Cardiac muscle cell (in vitro differentiated cells and primary cell): ENCODE measurements at regions not wholly inside any gene's neighbourhood (a gene's known extent, or its start where the extent isn't known, plus 50 kb on each side); places are given as distances from the start of the nearest gene placed in this dataset.

Experiments
- DNase-seq, 2 donors: peaks; one replicate each; pipeline versions ENCODE4 v3.0.0 to v3.0.0-alpha.2; 2010 to 2017; ENCODE audit warnings: low read depth in 1 of 2, low spot score in 1 of 2
- H3K27ac ChIP-seq: fragments of 200-600 bp; sonication (generic); 2 replicates; pipeline ENCODE4 v1.5.1; 2016
- H3K27me3 ChIP-seq: fragments of 200-600 bp; sonication (generic); 2 replicates; pipeline ENCODE4 v1.6.0; 2016; ENCODE audit warnings: control low read depth
- H3K36me3 ChIP-seq: fragments of 200-600 bp; sonication (generic); 2 replicates; pipeline ENCODE4 v1.5.1; 2016; ENCODE audit warnings: control low read depth
- H3K4me1 ChIP-seq: fragments of 200-600 bp; sonication (generic); 2 replicates; pipeline ENCODE4 v1.8.1; 2017; ENCODE audit warnings: low read depth, mild to moderate bottlenecking, mixed run types
- H3K4me3 ChIP-seq: fragments of 200-600 bp; sonication (generic); 2 replicates; pipeline ENCODE4 v1.5.1; 2016; ENCODE audit warnings: mild to moderate bottlenecking
- H3K9me3 ChIP-seq: fragments of 200-600 bp; sonication (generic); 2 replicates; pipeline ENCODE4 v1.5.1; 2017; ENCODE audit warnings: low read depth, mild to moderate bottlenecking, control low read depth
- TF ChIP-seq, protein P1 (sequence below): IDR thresholded peaks from 2 replicates; pipeline ENCODE4 v1.5.1; 2012; ENCODE audit warnings: low read depth, mild to moderate bottlenecking, low read length

DNA sequence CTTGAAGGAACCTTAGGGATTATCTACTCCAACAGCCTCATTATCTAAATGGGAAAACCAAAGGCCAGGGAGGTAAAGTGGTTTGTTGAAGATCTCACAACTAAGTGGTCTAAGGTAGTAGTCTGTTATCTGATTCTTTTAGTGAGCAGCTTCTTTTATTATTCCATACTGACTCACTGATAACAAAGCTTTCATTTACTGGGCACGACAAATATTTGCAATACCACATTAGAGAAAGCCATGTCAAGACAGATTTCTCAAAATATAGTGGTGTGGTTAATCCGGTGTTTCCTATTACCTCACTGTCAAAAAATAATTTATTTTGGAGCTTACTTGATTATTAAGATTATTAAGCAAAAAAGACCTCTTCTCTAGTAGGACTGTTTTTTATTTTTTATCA lies 369.1 kb downstream of the S1PR1 start:
- H3K4me1 ChIP-seq = no peaks in the 10 kb centered on the region
- TF ChIP-seq, protein P1, sequence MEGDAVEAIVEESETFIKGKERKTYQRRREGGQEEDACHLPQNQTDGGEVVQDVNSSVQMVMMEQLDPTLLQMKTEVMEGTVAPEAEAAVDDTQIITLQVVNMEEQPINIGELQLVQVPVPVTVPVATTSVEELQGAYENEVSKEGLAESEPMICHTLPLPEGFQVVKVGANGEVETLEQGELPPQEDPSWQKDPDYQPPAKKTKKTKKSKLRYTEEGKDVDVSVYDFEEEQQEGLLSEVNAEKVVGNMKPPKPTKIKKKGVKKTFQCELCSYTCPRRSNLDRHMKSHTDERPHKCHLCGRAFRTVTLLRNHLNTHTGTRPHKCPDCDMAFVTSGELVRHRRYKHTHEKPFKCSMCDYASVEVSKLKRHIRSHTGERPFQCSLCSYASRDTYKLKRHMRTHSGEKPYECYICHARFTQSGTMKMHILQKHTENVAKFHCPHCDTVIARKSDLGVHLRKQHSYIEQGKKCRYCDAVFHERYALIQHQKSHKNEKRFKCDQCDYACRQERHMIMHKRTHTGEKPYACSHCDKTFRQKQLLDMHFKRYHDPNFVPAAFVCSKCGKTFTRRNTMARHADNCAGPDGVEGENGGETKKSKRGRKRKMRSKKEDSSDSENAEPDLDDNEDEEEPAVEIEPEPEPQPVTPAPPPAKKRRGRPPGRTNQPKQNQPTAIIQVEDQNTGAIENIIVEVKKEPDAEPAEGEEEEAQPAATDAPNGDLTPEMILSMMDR = no peak
- no peak overlapping the region for H3K27ac ChIP-seq
- no peaks in the 10 kb centered on the region for H3K9me3 ChIP-seq
- no peak for DNase-seq
- H3K27me3 ChIP-seq = no peaks in the 10 kb centered on the region
- no peaks in the 10 kb centered on the region for H3K36me3 ChIP-seq
- H3K4me3 ChIP-seq = no peak overlapping the region

DNA sequence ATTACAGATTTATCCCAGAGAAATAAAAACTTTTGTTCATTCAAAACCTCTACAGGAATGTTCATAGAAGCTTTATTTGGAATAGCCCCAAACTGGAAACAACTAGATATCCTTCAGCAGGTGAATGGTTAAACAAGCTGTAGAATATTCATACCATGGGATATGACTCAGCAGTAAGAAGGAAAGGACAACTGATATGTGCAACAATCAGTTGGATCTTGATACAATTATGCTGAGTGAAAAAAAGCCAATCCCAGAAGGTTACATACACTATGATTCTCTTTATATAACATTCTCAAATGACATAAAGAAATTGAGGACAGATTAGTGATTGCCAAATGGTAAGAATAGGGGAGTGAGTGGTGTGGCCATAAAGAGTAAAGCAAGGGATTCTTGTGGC lies 376.7 kb downstream of the S1PR1 start:
- Histone ChIP-seq H3K4me3 (no peak overlapping the region), H3K36me3 (no peaks in the 10 kb centered on the region), H3K4me1 (no peaks in the 10 kb centered on the region), H3K9me3 (no peaks in the 10 kb centered on the region), H3K27me3 (no peaks in the 10 kb centered on the region), H3K27ac (no peak overlapping the region)
- TF ChIP-seq, protein P1 = no peak
- no peak for DNase-seq

DNA sequence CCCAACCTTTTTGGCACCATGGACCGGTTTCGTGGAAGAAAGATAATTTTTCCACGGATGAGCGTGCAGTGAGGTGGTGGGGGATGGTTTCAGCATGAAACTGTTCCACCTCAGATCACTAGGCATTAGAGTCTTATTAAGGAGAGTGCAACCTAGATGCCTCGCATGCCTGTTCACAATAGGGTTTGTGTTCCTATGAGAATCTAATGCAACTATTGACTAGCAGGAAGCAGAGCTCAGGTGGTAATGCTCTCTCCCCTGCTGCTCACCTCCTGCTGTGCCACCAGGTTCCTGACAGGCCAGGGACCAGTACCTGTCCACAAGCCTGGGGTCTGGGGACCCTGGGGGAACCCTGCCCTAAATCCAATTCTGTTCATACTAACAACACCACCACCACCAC lies 377.8 kb downstream of the OLFM3 start:
- Histone ChIP-seq H3K27ac (no peak overlapping the region), H3K27me3 (no peaks in the 10 kb centered on the region), H3K9me3 (no peaks in the 10 kb centered on the region), H3K36me3 (no peaks in the 10 kb centered on the region), H3K4me1 (no peaks in the 10 kb centered on the region), H3K4me3 (no peak overlapping the region)
- TF ChIP-seq, protein P1 = no peak
- no peak for DNase-seq

DNA sequence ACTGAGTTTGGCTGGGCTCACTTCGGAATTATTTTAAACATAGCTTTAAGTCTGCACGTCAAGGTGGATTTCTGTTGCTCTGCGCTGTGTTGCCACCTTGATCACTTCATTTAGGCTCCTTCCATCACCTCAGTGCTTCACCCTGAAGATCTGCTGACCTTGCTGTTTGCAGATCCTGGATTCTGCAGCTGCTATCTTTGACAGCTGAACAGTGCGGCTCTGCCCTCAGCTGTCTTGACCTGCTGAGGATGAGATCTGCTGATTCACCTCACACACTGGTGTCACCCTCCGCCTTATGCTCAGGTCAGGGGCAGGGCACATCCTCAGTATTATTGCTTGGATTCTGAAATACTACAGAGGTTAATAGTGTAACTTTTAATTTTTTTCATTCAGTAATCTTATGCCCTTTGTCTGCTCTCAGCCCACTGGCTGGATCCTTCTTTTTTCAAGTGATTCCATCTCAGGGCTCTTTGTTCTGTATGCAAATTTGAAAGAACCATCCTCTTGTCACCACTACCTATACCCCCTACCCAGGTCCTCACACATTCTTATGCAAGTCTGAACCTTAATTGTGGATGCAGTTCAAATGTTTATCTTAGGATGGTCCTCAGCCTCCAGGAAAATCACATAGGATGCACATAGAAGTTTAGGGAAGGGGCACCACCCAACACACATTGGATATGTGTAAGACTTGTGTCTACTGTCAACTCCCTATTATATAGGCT lies 364.0 kb downstream of the OLFM3 start:
- TF ChIP-seq, protein P1 = no peak
- Histone ChIP-seq H3K36me3 (no peaks in the 10 kb centered on the region), H3K27me3 (no peaks in the 10 kb centered on the region), H3K9me3 (no peaks in the 10 kb centered on the region), H3K27ac (no peak overlapping the region), H3K4me3 (no peak overlapping the region), H3K4me1 (no peaks in the 10 kb centered on the region)
- no peak for DNase-seq

DNA sequence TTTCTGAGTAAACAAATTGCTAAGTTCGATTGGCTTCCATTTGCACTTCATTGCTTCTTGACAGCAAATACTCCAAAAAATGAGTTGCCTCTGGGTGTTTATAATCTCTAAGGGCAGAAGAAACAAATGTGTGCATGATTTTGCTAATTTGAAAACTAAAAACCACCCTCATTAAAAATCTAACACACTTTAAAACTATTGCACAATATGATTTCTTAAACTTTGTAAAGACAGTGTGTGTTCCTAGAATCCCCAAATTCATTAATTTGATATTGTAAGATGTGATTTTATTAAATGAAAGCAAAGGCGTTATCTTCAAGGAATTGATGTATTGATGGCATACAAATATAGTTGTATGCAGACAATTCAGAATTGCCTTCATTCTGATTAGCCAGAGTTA lies 350.9 kb downstream of the OLFM3 start:
- Histone ChIP-seq H3K4me3 (no peak overlapping the region), H3K4me1 (no peaks in the 10 kb centered on the region), H3K27me3 (no peaks in the 10 kb centered on the region), H3K9me3 (no peaks in the 10 kb centered on the region), H3K36me3 (no peaks in the 10 kb centered on the region), H3K27ac (no peak overlapping the region)
- TF ChIP-seq, protein P1 = no peak
- DNase-seq = no peak
